K562 (cell line): ENCODE measurements at regions not wholly inside any gene's neighbourhood (a gene's known extent, or its start where the extent isn't known, plus 50 kb on each side); places are given as distances from the start of the nearest gene placed in this dataset.

Source experiments
- ATAC-seq: fragments of 200-7000 bp; cut with Tn5 transposase; 3 replicates; pipeline ENCODE4 v1.9.1; 2020; ENCODE audit warnings: moderate library complexity
- BruUV-seq: library from RNA; stranded (reverse); fragments of 400-500 nt; replicated peaks from 2 replicates; lab custom pipeline; 2021; lab: Mats Ljungman, UMichigan
- CTCF ChIA-PET: fragments of 300-600 bp; formaldehyde crosslinking; extraction: SDS; loops from one replicate; lab custom pipeline; 2021; ENCODE audit warnings: low intra/inter-chr PET ratio; lab: Yijun Ruan, JAX
- POLR2A ChIA-PET: fragments of 300-600, 350-650 bp; sonication (Branson Sonifier 250); formaldehyde crosslinking; extraction: SDS; loops from one replicate; lab custom pipeline; 2021; ENCODE audit warnings: antibody characterized with exemption, inconsistent platforms; lab: Yijun Ruan, JAX
- DNase-seq, 4 experiments: peaks; one replicate each; pipeline versions ENCODE4 v3.0.0 to v3.0.0-alpha.2; 2011 to 2018; ENCODE audit warnings: low spot score in 3 of 4, mixed read lengths in 3 of 4; ENCODE audit errors: extremely low read depth in 1 of 4
- FAIRE-seq: peaks from 2 replicates; lab custom pipeline; 2011; peaks lifted over from hg19 to GRCh38; lab: Jason Lieb, UNC
- H2AFZ ChIP-seq: 2 replicates; pipeline ENCODE4 v1.6.0; 2011; ENCODE audit warnings: low read depth, low read length, control low read depth, inconsistent platforms
- H3K27ac ChIP-seq: fragments of 200-600 bp; 3 replicates; pipeline ENCODE4 v1.8.0; 2011; ENCODE audit warnings: low read depth, mild to moderate bottlenecking, control low read depth, inconsistent platforms, low read length, moderate library complexity, mixed read lengths; ENCODE audit errors: extremely low read depth
- H3K27me3 ChIP-seq, 2 experiments: fragments of 300-600 bp in 1 of 2; 2 replicates in 1 of 2; 3 replicates in 1 of 2; pipeline versions ENCODE4 v1.6.0 to v1.8.0; 2011; ENCODE audit warnings: inconsistent platforms in 2 of 2, low read length in 2 of 2, mild to moderate bottlenecking in 1 of 2, mixed read lengths in 1 of 2, moderate library complexity in 1 of 2; ENCODE audit not compliant: control insufficient read depth in 2 of 2, insufficient read depth in 2 of 2
- H3K36me3 ChIP-seq: fragments of 300-600 bp; 3 replicates; pipeline ENCODE4 v1.8.0; 2011; ENCODE audit warnings: mild to moderate bottlenecking, low read length, inconsistent platforms; ENCODE audit not compliant: control insufficient read depth, insufficient read depth
- H3K4me1 ChIP-seq, 2 experiments: fragments of 200-600 bp in 1 of 2; replicated peaks in 1 of 2; 2 replicates in 1 of 2; 3 replicates in 1 of 2; pipeline versions ENCODE4 v1.5.1 to v1.8.0; 2011; ENCODE audit warnings: inconsistent platforms in 2 of 2, low read length in 2 of 2, mild to moderate bottlenecking in 1 of 2, mixed read lengths in 1 of 2, moderate library complexity in 1 of 2; ENCODE audit not compliant: control insufficient read depth in 2 of 2, insufficient read depth in 2 of 2
- H3K4me2 ChIP-seq: 2 replicates; pipeline ENCODE4 v1.6.1; 2011; ENCODE audit warnings: low read length, control low read depth, inconsistent platforms, mixed read lengths; ENCODE audit not compliant: insufficient read depth
- H3K4me3 ChIP-seq: fragments of 200-600 bp; sonication (generic), shearing (Covaris generic); 2 replicates; pipeline ENCODE4 v1.5.1; 2016; ENCODE audit warnings: control low read depth, inconsistent platforms
- H3K79me2 ChIP-seq: fragments of 200-600 bp; 3 replicates; pipeline ENCODE4 v1.8.0; 2011; ENCODE audit warnings: low read length, inconsistent platforms; ENCODE audit not compliant: control insufficient read depth, insufficient read depth
- H3K9ac ChIP-seq, 2 experiments: 2 replicates each; pipeline versions ENCODE4 v1.6.0 to v1.6.1; 2011; ENCODE audit warnings: low read depth in 2 of 2, low read length in 2 of 2, control low read depth in 1 of 2, inconsistent platforms in 1 of 2, mild to moderate bottlenecking in 1 of 2, mixed read lengths in 1 of 2; ENCODE audit not compliant: insufficient read depth in 1 of 2
- H3K9me1 ChIP-seq: one replicate; pipeline ENCODE4 v1.6.0; 2011; ENCODE audit warnings: inconsistent platforms, mild to moderate bottlenecking, low read length, moderate library complexity; ENCODE audit not compliant: control insufficient read depth, insufficient read depth
- H3K9me3 ChIP-seq: replicated peaks from 2 replicates; pipeline ENCODE4 v1.5.1; 2011; ENCODE audit warnings: low read depth, low read length, inconsistent platforms; ENCODE audit not compliant: control insufficient read depth, insufficient read depth
- H4K20me1 ChIP-seq: replicated peaks from 2 replicates; pipeline ENCODE4 v1.6.1; 2011; ENCODE audit warnings: low read length, inconsistent platforms, mixed read lengths; ENCODE audit not compliant: control insufficient read depth, insufficient read depth
- CREBBP ChIP-seq: IDR thresholded peaks from one replicate; pipeline ENCODE4 v1.6.1; 2012; ENCODE audit warnings: low read depth, mild to moderate bottlenecking, control low read depth, inconsistent platforms, low read length
- MITF ChIP-seq: IDR thresholded peaks from 2 replicates; pipeline ENCODE4 v1.6.1; 2014; ENCODE audit warnings: antibody characterized with exemption
- SNIP1 ChIP-seq: fragments of 450-650 bp; IDR thresholded peaks from 2 replicates; pipeline ENCODE4 v1.7.1; 2017; ENCODE audit warnings: low read depth, mild to moderate bottlenecking
- ZNF717 ChIP-seq: fragments of 250-450 bp; sonication (Bioruptor Pico); IDR thresholded peaks from 2 replicates; pipeline ENCODE4 v1.5.0; 2021
- in situ Hi-C: fragments of 300-500 bp; cut with MboI; formaldehyde crosslinking; loops from 4 replicates; pipeline ENCODE4 v1.15.0; 2018; ENCODE audit warnings: inconsistent platforms, mixed read lengths
- intact Hi-C: fragments of 100-400 bp; cut with micrococcal nuclease; formaldehyde crosslinking; loops from 2 replicates; pipeline ENCODE4 v1.14.2; 2022
- TF ChIP-seq, protein P1 (sequence below): fragments of 450-650 bp; IDR thresholded peaks from 2 replicates; pipeline ENCODE4 v1.6.1; 2018; ENCODE audit not compliant: partially characterized antibody

- H3K79me2 ChIP-seq: no peaks in the 10 kb centered on the region
- H3K27me3 ChIP-seq: no peaks in the 10 kb centered on the region
- no peaks in the 10 kb centered on the region for H3K9me1 ChIP-seq
- no peak overlapping the region for H3K9ac ChIP-seq
- H3K4me1 ChIP-seq: no peaks in the 10 kb centered on the region
- no peaks in the 10 kb centered on the region for H3K9me3 ChIP-seq
- H4K20me1 ChIP-seq: no peaks in the 10 kb centered on the region
- ChIA-PET POLR2A (no interaction called here), CTCF (no interaction called here)
- DNase-seq: no peak
- no peak for FAIRE-seq
- no peak overlapping the region for H2AFZ ChIP-seq
- no TSS peak for BruUV-seq
- no peaks in the 10 kb centered on the region for H3K36me3 ChIP-seq
- no peak overlapping the region for H3K27ac ChIP-seq
- no peak overlapping the region for H3K4me3 ChIP-seq
- in situ Hi-C loops (no loop called here), intact Hi-C loops (no loop called here)
- no peak overlapping the region for H3K4me2 ChIP-seq
- ATAC-seq: no peak
- no peak for TF ChIP-seq SNIP1
- no peak for TF ChIP-seq CREBBP
- TF ChIP-seq MITF: no peak
- TF ChIP-seq ZNF717 (CRISPR knock-in tag): no peak
- TF ChIP-seq, protein P1, sequence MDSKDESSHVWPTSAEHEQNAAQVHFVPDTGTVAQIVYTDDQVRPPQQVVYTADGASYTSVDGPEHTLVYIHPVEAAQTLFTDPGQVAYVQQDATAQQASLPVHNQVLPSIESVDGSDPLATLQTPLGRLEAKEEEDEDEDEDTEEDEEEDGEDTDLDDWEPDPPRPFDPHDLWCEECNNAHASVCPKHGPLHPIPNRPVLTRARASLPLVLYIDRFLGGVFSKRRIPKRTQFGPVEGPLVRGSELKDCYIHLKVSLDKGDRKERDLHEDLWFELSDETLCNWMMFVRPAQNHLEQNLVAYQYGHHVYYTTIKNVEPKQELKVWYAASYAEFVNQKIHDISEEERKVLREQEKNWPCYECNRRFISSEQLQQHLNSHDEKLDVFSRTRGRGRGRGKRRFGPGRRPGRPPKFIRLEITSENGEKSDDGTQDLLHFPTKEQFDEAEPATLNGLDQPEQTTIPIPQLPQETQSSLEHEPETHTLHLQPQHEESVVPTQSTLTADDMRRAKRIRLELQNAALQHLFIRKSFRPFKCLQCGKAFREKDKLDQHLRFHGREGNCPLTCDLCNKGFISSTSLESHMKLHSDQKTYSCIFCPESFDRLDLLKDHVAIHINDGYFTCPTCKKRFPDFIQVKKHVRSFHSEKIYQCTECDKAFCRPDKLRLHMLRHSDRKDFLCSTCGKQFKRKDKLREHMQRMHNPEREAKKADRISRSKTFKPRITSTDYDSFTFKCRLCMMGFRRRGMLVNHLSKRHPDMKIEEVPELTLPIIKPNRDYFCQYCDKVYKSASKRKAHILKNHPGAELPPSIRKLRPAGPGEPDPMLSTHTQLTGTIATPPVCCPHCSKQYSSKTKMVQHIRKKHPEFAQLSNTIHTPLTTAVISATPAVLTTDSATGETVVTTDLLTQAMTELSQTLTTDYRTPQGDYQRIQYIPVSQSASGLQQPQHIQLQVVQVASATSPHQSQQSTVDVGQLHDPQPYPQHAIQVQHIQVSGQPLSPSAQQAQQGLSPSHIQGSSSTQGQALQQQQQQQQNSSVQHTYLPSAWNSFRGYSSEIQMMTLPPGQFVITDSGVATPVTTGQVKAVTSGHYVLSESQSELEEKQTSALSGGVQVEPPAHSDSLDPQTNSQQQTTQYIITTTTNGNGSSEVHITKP: no peak
- TF ChIP-seq, all 486 proteins: peak for 0
Measured at GRCh38 chr11:80993536-80993935, 1552.7 kb upstream of the TENM4 start.
